Iris pigment epithelial cell (primary cell): ENCODE measurements at regions not wholly inside any gene's neighbourhood (a gene's known extent, or its start where the extent isn't known, plus 50 kb on each side); places are given as distances from the start of the nearest gene placed in this dataset.

Experiments
- DNase-seq: peaks from one replicate; pipeline ENCODE4 v3.0.0-alpha.2; 2011; ENCODE audit warnings: low read depth

DNA sequence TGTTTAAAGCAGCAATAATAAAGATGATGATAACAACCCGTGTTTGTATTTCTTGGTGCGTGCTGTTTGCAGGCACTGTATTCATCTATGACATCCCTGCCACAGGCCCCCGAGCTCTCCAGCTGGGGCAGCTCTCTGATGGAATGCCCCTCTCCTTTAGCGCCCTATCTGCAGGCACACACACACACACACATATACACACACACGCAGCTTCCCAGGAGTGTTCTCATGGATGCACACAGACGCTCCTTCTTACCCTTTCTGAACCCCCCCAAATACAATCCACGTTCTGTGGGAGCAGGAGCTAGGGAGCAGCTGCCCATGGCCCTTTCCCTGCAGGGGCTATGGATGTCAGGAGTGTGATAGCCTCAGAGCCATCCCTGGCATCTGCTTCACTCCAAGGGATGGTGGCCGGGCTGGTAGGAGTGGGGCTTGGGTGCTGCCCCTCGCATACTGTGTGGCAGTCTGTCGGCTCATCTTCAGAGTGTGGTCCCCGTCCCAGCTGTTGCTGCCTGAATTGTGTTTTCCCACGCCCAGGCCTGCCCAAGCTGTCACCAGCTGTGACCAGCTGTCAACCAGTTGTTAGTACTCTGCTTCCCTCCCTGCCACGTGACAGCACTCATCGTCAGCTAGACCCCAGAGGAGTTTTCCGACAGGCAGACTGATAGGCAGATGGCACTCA lies 50.8 kb upstream of the MYCN start:
- DNase-seq = no peak

DNA sequence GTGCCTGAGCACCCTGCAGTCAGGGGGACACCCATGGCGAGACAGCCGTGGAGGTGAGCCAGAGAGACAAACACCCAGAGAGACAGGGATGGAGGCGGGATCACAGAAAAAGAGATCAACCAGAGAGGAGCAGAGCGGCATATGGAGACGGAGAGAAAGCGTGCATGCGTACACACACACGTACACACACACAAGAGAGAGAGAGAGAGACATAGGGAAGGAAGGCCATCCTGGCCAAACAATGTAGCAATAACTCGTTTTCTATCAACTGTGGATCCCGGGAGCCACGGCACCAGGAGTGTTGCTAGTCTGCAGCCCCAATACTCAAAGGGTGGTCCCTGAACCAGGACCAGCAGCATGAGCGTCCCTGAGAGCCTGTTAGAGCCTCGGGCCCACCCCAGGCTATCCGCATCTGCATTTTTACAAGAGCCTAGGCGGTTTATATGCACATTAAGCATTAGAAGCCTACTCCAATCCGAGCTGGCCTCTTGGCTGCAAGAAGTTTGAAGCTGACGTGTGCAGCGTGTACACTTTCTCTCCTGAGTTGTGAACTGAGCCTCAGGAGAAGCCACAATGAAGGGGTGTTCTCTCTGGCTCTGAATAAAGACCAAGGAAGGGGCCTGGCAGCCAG lies 50.1 kb upstream of the MYCN start:
- DNase-seq = no peak
